GM12878 (cell line): ENCODE measurements at regions not wholly inside any gene's neighbourhood (a gene's known extent, or its start where the extent isn't known, plus 50 kb on each side); places are given as distances from the start of the nearest gene placed in this dataset.

Experiments used
- CBFB ChIP-seq: IDR thresholded peaks from 2 replicates; pipeline ENCODE4 v1.6.1; 2016; ENCODE audit warnings: antibody characterized with exemption, low read depth
- CHD4 ChIP-seq: fragments of 200-600 bp; sonication (generic); IDR thresholded peaks from 2 replicates; pipeline ENCODE4 v1.6.1; 2016; ENCODE audit warnings: mild to moderate bottlenecking
- CUX1 ChIP-seq: IDR thresholded peaks from 2 replicates; pipeline ENCODE4 v1.6.1; 2012; ENCODE audit warnings: improper control_type of control experiment, low read depth, low read length; ENCODE audit not compliant: insufficient replicate concordance
- ELK1 ChIP-seq: IDR thresholded peaks from 2 replicates; pipeline ENCODE4 v1.6.1; 2012; ENCODE audit warnings: low read depth, low read length, improper control_type of control experiment
- MLLT1 ChIP-seq: fragments of 450-650 bp; IDR thresholded peaks from 2 replicates; pipeline ENCODE4 v1.6.1; 2016; ENCODE audit warnings: mild to moderate bottlenecking
- MYC ChIP-seq: IDR thresholded peaks from 2 replicates; pipeline ENCODE4 v1.6.1; 2011; ENCODE audit warnings: mild to moderate bottlenecking, low read length, moderate library complexity, inconsistent platforms; ENCODE audit not compliant: insufficient read depth, insufficient replicate concordance, insufficient read length, severe bottlenecking
- NBN ChIP-seq: fragments of 450-650 bp; IDR thresholded peaks from 2 replicates; pipeline ENCODE4 v1.6.1; 2016
- PML ChIP-seq: IDR thresholded peaks from 2 replicates; pipeline ENCODE4 v1.6.1; 2012; ENCODE audit warnings: low read length, inconsistent platforms
- RELB ChIP-seq: fragments of 450-650 bp; IDR thresholded peaks from 2 replicates; pipeline ENCODE4 v1.6.1; 2017; ENCODE audit warnings: low read depth, mild to moderate bottlenecking, moderate library complexity
- TBL1XR1 ChIP-seq: IDR thresholded peaks from 2 replicates; pipeline ENCODE4 v1.6.1; 2012; ENCODE audit warnings: low read depth, low read length, improper control_type of control experiment
- TF ChIP-seq, protein P1 (sequence below): fragments of 450-650 bp; IDR thresholded peaks from 2 replicates; pipeline ENCODE4 v1.6.1; 2014; ENCODE audit warnings: mild to moderate bottlenecking

GRCh38 chr21:20644552-20644951 is 353.7 kb upstream of the NCAM2 start (continued):
- TF ChIP-seq CUX1: no peak
- TF ChIP-seq RELB: no peak
- no peak for TF ChIP-seq MLLT1
- no peak for TF ChIP-seq MYC
- no peak for TF ChIP-seq ELK1
- no peak for TF ChIP-seq NBN
- no peak for TF ChIP-seq CBFB
- TF ChIP-seq CHD4: no peak
- no peak for TF ChIP-seq PML
- TF ChIP-seq TBL1XR1: no peak
- TF ChIP-seq, protein P1, sequence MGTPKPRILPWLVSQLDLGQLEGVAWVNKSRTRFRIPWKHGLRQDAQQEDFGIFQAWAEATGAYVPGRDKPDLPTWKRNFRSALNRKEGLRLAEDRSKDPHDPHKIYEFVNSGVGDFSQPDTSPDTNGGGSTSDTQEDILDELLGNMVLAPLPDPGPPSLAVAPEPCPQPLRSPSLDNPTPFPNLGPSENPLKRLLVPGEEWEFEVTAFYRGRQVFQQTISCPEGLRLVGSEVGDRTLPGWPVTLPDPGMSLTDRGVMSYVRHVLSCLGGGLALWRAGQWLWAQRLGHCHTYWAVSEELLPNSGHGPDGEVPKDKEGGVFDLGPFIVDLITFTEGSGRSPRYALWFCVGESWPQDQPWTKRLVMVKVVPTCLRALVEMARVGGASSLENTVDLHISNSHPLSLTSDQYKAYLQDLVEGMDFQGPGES: no peak
